ENCODE measurements at regions not wholly inside any gene's neighbourhood (a gene's known extent, or its start where the extent isn't known, plus 50 kb on each side); places are given as distances from the start of the nearest gene placed in this dataset.
"Not testable (repeated sequence)": the region's sequence is repeated elsewhere in the genome, so short reads cannot be mapped to it uniquely, and the experiment has no call there.

GRCh38 chr3:84223512-84223911, 735.3 kb upstream of the CADM2 start:
- DNase-seq (ENCODE audit: low spot score) (no peak), FAIRE-seq (no peak)

GRCh38 chr3:84224262-84224661, 734.5 kb upstream of the CADM2 start:
- no peak for FAIRE-seq
- DNase-seq (ENCODE audit: low spot score) = no peak

DNA sequence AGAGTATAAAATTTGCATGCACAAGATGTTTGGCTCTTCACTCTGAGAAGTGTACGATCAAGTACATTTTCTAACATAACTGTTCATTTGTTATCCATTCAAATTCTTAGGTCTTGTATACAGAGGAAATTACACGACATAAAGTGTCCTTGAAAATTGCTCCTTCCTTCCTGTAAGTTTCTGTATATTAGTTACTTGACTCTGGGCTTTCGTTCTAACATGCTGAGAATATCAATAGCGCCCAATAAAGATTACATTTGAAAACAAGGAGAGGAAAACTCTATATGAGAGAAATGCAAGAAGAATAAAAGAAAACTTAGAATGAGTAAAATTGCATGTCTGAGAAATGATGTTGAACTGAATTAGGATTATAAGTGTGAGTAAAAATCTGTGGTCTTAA, 722.5 kb upstream of the CADM2 start:
- DNase-seq (ENCODE audit: low spot score) (no peak), FAIRE-seq (no peak)

DNA sequence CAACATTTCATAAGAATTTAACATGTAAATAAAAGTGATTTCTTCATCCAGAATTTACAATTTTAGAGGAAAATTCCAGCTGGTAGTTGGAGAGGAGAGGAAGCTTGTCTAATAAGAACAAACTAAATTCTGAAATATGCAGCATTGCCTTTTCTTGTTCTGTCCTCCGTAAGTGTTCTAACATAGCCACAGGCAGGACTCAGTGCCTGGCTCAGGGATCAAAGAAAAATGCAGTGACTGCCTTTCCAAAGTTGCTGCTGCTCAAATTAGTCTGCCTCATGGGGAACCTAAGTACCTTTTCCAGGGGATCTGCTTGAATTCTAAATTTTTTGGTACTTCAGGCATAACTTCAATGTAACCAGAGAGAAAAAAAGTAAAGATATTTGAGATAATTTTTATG, 713.0 kb upstream of the CADM2 start:
- FAIRE-seq = no peak
- no peak for DNase-seq (ENCODE audit: low spot score)

- no peak for FAIRE-seq
Measured at GRCh38 chr3:84260596-84260995, 698.2 kb upstream of the CADM2 start.

GRCh38 chr3:84265768-84266167, 693.0 kb upstream of the CADM2 start:
- FAIRE-seq = no peak
- no peak for DNase-seq (ENCODE audit: low spot score)

More at GRCh38 chr3:84260596-84260995, 698.2 kb upstream of the CADM2 start:
- DNase-seq (ENCODE audit: low spot score) = no peak

GRCh38 chr3:84275532-84275931, 683.3 kb upstream of the CADM2 start:
- DNase-seq (ENCODE audit: low spot score) (no peak), FAIRE-seq (no peak)

GRCh38 chr3:84277562-84278224, 681.1 kb upstream of the CADM2 start:
- FAIRE-seq = no peak
- no peak for DNase-seq (ENCODE audit: low spot score)

DNA sequence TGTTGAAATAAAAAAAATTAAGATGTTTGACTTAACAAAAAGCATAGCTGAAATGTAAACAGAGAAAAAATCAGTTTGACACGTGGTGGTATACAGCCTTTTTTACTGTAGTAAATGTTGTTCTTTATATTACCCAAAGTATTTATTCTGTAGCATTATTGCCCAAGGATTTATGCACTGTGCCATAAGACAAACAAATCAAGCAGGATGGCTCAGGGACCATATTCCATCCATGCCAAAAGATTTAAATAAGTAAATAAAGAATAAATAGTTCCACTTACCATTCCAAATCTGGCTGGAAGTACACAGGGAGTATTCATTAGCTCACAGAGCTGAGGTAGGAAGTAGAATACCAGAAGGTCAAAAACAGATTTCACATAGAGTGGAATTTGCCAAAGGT, 666.7 kb upstream of the CADM2 start:
- FAIRE-seq (no peak), DNase-seq (ENCODE audit: low spot score) (no peak)

- FAIRE-seq = no peak
Measured at GRCh38 chr3:84299329-84299728, 659.5 kb upstream of the CADM2 start.

DNA sequence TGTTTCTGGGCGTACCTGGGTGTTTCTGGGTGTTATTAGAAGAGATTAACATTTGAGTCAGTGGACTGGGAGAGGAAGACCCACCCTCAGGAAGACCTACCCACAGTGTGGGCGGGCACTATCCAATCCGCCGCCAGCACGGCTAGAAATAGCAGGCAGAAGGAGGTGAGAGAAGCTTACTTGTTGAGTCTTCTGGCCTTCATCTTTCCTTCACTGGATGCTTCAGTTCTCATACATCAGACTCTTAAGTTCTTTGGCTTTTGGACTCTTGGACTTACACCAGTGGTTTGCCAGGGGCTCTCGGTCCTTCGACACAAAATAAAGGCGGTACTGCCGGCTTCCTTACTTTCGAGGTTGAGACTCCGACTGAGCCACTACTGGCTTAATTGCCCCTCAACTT, 654.6 kb upstream of the CADM2 start:
- FAIRE-seq = no peak
- DNase-seq (ENCODE audit: low spot score) = no peak

More at GRCh38 chr3:84299329-84299728, 659.5 kb upstream of the CADM2 start:
- no peak for DNase-seq (ENCODE audit: low spot score)

DNA sequence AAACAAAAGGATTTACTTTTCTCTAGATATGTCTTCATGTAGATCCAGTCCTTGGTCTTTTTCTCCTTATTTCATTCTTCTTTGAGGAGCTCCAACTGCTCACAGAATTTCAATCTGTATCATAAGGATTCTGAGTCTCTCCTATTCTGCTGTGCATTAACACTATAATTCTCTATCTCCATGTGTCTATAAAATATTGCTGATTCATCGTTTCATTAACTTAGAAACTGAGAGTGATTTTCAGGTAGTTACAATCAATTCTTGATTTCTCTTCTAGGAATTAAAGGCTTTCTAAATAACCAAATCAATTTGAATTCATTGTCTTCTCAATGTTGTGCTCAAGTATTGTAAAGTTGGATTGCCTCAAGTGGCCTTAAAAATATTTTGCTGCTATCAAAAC, 651.5 kb upstream of the CADM2 start:
- DNase-seq (ENCODE audit: low spot score) (no peak), FAIRE-seq (no peak)

- DNase-seq (ENCODE audit: low spot score) (no peak), FAIRE-seq (no peak)
Measured at GRCh38 chr3:84308379-84308778, 650.4 kb upstream of the CADM2 start.

GRCh38 chr3:84318273-84318809, 640.4 kb upstream of the CADM2 start:
- FAIRE-seq = no peak
- no peak for DNase-seq (ENCODE audit: low spot score)

GRCh38 chr3:84365563-84366278, 593.1 kb upstream of the CADM2 start:
- not testable (repeated sequence) for FAIRE-seq; DNase-seq (ENCODE audit: low spot score)

Measured in RCC 7860 (cell line).